NCI-H510A treated with DMSO at 0.1 percent for 48 hours (cell line): ENCODE measurements at regions not wholly inside any gene's neighbourhood (a gene's known extent, or its start where the extent isn't known, plus 50 kb on each side); places are given as distances from the start of the nearest gene placed in this dataset.
"Not testable (repeated sequence)": the region's sequence is repeated elsewhere in the genome, so short reads cannot be mapped to it uniquely, and the experiment has no call there.

ENCODE experiments used
- DNase-seq: peaks from one replicate; lab custom pipeline; 2025; lab: John Stamatoyannopoulos, UW

- DNase-seq = no peak
Observed at GRCh38 chr4:178165251-178165950, 723.2 kb upstream of the AGA start.

DNA sequence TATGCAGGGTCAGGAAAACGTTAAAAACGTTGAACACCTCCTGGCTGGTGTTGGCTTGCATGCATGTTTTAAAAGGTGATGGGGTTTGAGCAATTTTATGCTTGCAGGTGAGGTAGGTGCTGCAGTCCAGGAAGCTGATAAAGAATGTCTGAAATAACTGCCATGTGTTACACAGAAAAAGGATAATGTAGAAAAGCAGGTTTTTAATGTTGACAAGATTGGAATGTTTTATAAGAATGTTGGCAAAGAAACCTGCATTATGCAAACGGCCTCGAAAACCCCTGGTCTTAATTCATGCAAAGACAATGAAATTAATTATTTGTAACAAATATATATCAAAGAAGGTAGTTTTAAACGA, 723.7 kb upstream of the AGA start:
- DNase-seq = no peak

GRCh38 chr4:178173771-178174170, 731.5 kb upstream of the AGA start:
- no peak for DNase-seq

GRCh38 chr4:178174756-178175155, 732.5 kb upstream of the AGA start:
- DNase-seq = no peak

DNA sequence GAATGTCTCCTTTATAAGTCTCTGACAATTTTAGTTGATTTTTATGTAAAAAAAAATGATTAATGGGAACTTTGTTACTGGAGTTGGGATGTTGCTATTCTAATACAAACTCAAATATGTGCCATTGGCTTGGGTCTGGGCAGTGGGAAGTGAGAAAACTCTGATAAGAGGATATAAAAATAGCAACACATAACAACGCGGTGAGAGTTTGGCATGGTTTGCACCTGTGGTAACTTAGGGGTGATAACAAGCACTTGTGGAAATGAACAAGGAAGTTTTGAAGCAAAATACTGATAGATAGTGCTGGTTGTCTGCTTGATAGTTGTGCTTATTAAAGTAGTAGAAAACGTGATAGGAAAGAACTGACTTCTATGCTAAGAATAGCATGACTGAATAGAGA, 743.3 kb upstream of the AGA start:
- DNase-seq = no peak

DNA sequence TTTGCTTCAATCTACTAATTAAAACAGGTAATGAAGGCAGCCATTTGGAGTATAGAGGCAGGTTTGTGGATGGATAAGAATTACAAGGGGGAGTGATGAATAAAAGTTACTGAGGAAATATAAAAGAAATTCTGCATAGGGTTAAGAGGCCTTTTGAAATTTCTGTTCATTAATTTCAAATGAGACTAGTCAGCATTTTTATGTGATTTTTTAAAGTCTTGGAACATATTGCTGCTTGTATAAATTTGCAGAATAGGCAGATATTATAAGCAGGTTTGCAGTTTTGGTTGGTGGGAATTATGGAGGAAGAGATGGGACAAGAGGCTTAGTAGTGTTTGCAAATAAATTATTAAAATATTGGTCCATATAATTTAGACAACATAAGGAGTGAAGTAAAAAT, 750.4 kb upstream of the AGA start:
- no peak for DNase-seq

DNA sequence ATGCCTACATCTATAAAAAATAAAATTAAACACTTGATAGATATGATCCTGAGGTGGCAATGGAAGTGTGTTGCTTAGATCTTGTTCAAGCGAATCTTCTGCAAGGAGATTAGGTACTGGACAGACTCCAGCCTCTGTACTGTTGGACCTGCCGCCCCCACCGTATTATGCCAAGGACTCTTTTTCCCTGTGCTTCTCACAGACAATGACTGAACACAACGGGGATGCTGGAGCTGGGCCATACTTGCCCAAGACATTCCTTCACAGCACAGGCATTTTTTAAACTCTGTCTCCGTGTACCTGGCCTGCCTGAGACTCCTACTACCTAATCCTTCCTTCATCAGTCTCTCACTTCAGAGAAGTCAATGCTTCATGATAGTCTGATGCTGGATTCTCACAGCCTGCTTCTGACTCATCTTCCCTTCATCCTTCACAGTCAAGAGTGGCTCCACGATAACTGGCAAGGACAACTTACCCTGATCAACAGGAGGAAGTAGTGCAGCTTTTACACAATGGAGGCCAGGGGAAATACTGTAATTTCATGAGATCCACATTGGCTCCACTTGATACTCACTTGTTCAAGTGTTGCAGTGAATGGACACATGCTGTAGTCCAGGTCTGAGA, 754.6 kb upstream of the AGA start:
- no peak for DNase-seq

DNA sequence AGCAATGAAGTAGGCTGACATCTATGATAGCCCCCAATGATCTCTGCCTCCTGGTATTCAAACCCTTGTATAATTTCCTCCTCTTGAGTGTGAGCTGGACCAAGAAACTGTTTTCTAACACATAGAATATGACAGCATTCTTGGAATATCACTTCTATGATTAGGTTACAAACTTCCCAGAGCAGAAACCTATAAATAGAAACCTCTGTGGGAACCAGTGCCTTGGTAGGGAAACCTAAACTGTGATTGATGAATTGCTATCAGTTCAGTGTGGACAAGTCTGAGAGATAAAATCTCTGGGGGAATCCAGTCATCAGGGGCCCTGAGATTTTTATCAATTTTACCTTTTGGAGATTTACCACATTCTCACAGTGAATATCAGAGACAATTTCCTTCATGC, 756.5 kb upstream of the AGA start:
- DNase-seq = no peak

GRCh38 chr4:178202422-178202821, 760.2 kb upstream of the AGA start:
- no peak for DNase-seq

DNA sequence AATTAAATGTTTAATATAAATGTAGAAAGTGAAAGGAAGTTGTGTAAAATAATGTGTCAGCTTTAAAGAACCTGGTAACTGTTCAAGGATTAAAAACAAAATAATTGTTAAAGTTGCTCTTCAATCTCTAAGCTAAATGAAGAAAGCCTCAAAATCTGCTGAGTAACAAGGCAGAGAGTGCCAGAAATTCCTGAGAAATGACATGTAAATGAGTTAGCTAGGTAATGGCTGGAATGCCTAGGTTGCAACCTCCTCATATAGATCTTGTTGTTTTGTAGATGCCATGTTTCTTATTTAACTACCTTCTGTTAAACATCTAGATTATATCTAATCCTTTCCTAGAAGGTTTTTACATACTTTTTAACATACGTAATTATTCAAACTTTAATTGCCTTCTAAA, 763.6 kb upstream of the AGA start:
- DNase-seq = no peak

- DNase-seq = no peak
Observed at GRCh38 chr4:178215309-178215708, 773.1 kb upstream of the AGA start.

- no peak for DNase-seq
Observed at GRCh38 chr4:178215763-178216162, 773.5 kb upstream of the AGA start.

DNA sequence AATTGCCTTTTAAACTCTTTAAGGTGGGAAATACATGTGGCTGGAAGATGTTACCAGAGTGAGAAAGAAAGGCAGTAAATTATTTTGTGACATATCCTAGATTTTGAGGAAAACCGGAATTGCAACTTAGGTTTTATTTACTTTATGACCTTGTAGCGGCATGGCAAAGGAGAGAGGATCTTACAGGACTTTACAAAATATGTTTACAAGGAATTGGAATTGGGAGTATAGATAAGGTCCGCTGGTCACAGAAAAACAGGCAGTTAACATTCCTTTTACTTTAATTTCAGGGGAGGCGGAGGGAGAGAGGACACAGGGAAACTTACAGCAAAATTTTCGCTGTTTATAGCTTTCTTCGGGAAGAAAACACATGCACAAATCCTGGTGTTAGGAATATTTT, 784.2 kb upstream of the AGA start:
- DNase-seq = not testable (repeated sequence)

DNA sequence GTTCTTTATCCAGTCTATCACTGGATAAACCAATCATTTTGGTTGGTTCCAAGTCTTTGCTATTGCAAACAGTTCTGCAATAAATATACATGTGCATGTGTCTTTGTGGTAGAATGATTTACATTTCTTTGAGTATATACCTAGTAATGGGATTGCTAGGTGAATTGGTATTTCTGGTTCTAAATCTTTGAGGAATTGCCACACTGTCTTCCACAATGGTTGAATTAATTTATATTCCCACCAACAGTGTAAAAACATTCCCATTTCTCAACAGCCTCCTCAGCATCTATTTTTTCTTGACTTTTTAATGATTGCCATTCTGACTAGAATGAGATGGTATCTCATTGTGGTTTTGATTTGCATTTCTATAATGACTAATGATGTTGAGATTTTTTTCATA, 791.7 kb upstream of the AGA start:
- no peak for DNase-seq

- no peak for DNase-seq
Observed at GRCh38 chr4:178240891-178241290, 798.7 kb upstream of the AGA start.

GRCh38 chr4:178241601-178242118, 799.4 kb upstream of the AGA start:
- DNase-seq = no peak

DNA sequence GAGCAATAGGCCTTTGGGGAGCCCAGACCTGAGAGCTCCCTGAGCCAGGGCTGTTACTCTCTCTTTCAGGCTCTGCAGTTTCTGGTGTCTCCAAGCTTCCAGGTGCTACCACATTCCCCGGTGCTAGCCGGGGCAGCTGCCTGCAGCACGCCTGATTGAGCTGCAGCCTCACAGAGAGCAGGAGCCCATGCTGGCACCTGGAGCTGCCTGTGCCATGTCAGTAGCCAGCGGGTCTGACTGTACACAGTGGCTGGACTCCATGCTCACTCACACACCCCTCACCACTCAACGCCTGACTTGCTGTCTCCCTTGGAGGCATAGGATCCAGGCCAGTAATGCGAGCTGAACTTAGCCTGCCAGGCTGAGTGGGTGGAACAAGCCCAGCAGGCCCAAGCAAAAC, 800.4 kb upstream of the AGA start:
- DNase-seq = no peak

GRCh38 chr4:178244785-178245184, 802.5 kb upstream of the AGA start:
- DNase-seq = no peak

GRCh38 chr4:178255172-178255571, 812.9 kb upstream of the AGA start:
- DNase-seq = no peak

- no peak for DNase-seq
Observed at GRCh38 chr4:178258603-178259002, 816.4 kb upstream of the AGA start.

DNA sequence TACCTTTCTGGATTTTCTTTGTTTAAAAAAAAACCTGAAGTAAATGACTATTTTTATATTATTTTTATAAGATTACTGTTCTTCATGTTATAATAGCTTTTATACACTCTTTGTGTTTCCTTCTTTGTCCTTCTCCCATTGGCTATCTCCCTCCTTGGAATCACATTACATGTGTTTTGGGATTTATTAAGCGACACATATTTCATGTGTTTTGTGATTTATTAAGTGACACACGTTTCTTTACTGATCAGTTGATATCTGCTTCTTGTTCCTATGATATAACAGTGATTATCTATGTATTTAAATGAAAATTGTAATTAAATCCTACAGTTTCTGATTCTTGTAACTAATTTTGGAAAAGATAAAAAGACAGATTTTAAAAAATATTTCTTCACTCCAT, 817.3 kb upstream of the AGA start:
- no peak for DNase-seq

GRCh38 chr4:178264001-178264400, 821.8 kb upstream of the AGA start:
- no peak for DNase-seq

DNA sequence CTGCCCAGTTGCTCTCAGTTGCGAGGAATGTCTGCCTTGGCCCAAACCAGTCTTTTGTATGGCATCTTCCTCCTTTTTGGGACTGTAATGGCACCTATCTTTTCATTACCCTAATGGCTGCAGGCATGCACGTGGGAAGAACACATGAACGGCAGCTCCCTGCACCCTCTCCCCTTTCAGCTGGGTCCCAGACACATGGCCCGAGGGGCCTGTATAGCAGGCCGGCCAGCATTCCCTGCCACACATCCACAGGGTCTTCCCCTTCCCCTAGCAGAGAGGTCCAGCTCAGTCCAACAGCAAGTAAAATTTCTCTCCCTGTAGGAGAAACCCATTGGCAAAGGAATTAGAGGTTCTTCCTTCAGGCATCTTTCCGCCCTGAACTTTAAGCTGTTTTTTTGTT, 829.1 kb upstream of the AGA start:
- no peak for DNase-seq

DNA sequence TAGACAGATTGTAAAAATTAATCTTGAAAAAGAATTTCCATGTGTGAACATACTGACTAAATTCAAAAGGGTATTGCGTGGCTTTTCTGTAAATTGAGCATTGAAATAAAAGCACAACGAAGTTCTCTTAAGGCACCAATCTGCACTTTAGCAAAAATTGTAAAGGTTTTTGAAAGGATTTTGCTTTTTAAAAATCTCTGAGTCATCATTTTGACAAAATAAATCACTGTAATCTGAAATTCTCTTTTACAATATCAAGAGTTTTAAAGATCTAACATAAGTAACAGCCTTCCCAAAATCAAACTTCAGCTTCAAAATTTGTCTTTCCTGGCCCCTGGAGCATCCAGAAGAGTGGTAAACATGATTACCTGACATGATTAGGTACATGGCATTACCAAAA, 830.9 kb upstream of the AGA start:
- DNase-seq = no peak
